ENCODE measurements at regions not wholly inside any gene's neighbourhood (a gene's known extent, or its start where the extent isn't known, plus 50 kb on each side); places are given as distances from the start of the nearest gene placed in this dataset.

GRCh38 chr3:174540116-174540908, 318.8 kb upstream of the NAALADL2 start:
- no peak for TF ChIP-seq CTCF (IDR thresholded peaks at IDR 0.05)
- no peak for TF ChIP-seq POLR2A (IDR thresholded peaks at IDR 0.05)

Data from right lobe of liver (tissue), 4 donors.